ENCODE measurements at regions not wholly inside any gene's neighbourhood (a gene's known extent, or its start where the extent isn't known, plus 50 kb on each side); places are given as distances from the start of the nearest gene placed in this dataset.

DNA sequence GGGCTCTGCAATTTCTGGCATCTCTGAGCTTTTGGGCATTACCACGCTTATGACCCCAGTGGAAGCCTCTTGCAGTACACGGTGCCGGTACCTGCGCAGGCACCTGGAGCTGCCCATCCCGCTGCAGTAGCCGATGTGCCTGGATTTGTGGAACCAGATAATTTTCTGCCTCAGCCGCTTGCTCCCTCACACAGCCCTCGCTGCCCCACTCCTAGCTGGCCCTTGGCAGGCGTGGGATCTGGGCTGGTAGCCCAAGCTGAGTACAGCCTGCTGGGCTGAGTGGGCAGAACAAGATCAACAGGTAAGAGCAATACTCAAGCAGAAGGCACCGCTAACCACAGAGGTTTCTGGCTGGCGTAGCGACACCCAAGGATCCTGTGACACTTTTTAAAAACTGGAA, 1808.8 kb upstream of the ACO1 start:
- TF ChIP-seq, protein P1, sequence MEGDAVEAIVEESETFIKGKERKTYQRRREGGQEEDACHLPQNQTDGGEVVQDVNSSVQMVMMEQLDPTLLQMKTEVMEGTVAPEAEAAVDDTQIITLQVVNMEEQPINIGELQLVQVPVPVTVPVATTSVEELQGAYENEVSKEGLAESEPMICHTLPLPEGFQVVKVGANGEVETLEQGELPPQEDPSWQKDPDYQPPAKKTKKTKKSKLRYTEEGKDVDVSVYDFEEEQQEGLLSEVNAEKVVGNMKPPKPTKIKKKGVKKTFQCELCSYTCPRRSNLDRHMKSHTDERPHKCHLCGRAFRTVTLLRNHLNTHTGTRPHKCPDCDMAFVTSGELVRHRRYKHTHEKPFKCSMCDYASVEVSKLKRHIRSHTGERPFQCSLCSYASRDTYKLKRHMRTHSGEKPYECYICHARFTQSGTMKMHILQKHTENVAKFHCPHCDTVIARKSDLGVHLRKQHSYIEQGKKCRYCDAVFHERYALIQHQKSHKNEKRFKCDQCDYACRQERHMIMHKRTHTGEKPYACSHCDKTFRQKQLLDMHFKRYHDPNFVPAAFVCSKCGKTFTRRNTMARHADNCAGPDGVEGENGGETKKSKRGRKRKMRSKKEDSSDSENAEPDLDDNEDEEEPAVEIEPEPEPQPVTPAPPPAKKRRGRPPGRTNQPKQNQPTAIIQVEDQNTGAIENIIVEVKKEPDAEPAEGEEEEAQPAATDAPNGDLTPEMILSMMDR (IDR thresholded peaks at IDR 0.05) = no peak
- no peak for TF ChIP-seq SIN3A (IDR thresholded peaks at IDR 0.05; ENCODE audit: borderline replicate concordance, insufficient read depth, low read depth, low read length)
